ENCODE measurements at regions not wholly inside any gene's neighbourhood (a gene's known extent, or its start where the extent isn't known, plus 50 kb on each side); places are given as distances from the start of the nearest gene placed in this dataset.

DNA sequence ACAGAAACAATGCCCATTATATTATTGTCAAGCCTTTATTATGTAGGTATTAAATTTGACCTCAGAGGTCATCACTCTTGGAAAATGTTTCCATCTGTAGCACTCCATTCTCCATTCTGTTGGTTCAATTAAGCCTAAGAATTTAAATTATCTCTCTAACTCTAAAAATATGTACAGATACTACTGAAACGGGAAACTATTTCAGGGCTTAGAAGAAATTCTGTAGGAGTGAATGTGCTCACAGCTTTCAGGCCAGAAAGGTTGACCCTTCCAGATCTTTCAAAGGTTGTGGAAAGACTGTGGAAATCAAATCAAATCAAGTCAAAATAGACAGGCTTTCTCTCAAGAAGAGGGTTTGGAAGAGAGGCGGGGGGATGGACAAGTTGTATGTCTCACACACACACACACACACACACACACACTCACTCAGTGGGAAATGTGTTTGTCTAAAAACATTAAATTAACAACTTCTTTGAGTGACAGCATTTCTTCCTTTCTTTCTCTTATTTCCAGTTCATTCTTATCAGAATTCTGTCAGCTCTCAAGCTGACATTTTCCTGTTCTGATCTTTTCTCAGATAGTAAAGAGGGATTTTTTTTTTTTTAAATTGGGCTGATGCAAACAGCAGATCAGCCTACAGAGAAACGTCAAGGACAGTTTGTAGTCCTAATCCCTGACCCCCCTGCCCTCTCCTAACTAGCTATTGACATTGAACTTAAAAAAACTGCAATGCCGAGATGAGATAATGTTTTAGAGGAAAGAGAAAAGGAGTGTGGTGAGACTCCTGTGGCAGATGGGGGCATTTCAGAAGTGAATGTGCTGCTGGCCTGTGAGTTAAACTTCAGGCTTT, 139.0 kb upstream of the ZFHX3 start:
- DNase-seq (ENCODE audit: low spot score): no peak

DNA sequence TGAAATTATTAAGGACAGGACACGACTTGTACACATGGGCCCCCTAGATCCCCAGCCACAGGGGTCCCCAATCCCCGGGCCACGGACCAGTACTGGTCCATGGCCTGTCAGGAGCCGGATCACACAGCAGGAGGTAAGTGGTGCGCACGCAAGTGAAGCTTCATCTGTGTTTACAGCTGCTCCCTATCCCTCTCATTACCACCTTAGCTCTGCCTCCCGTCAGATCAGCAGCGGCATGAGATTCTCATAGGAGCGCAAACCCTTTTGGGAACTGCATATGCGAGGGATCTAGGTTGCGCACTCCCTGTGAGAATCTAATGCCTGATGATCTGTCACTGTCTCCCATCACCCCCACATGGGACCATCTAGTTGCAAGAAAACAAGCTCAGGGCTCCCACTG, 137.8 kb upstream of the ZFHX3 start:
- DNase-seq (ENCODE audit: low spot score): no peak

DNA sequence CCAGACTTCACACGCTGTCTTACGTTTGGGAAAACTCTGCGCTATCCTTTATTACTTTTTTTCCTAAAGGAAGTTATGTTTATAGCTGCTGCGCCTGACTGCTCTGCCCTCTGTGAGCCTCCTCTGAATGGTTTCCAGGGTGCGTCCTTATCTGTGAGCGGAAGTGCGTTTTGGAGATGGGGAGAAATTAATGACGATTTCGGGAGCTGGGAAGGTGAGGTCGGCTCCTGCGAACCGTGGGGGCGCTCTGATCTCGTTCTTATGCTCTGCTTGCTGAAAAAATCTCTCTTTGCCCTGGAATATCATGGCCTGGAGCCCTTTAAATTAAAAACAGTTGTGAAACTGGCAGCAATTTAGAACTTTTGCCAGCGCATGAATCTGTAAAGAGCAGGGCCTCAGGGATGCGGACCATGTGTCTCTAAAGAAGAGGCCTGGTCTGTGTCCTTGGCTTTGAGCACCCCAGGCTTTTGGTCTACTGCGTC, 135.7 kb upstream of the ZFHX3 start:
- DNase-seq (ENCODE audit: low spot score): no peak

DNA sequence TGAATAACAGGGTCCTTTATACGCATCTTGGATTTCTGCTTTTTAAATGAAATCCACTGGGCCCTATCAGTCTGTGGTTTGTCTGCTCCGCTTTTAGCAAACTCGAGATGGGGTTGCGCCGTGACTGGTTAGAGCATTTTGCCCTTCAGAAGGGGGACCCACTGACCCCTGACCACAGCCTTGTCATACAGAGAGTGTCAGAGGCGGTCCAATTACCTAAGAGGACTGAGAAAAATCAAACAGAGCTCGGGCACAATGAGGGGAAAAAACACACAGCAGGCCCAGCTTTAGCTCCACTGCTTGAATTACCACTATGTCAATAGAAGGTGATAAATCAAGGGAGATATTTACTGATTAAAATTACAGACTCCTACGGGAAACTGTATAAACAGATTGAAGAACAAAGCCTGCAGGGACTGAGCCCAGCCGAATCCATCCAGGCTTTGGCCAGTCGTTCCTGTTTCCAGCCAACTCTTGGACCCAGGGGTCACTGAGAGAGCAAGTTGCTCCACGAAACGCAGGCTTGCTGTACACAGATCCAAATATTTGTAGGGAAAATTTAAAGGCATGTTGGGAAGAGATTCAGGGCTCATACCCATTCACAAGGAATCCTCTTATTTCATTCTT, 131.9 kb upstream of the ZFHX3 start:
- no peak for DNase-seq (ENCODE audit: low spot score)

DNA sequence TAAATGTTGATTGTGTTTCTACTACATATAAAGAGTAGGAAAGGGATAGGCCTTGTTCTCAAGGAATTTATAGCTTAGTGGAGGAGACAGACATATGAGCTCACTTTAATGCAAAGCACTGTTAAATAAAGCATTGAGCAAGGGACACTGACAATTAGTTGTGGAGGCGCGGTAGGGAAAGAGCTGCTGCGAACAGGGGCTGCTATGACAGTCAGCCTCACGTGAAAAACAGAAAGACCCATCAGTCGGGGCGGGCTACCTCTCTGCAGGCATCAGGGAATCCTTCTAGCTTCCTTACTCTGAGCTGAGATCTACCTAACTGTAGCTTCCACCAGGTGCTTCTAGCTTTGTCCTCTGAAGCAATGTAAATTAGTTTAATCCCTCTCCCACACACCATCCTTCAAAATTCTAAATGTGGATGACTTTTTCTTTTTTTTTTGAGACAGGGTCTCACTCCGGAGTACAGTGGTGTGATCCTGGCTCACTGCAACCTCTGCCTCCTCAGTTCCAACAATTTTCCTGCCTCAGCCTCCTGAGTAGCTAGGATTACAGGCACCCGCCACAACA, 129.9 kb upstream of the ZFHX3 start:
- no peak for DNase-seq (ENCODE audit: low spot score)

DNA sequence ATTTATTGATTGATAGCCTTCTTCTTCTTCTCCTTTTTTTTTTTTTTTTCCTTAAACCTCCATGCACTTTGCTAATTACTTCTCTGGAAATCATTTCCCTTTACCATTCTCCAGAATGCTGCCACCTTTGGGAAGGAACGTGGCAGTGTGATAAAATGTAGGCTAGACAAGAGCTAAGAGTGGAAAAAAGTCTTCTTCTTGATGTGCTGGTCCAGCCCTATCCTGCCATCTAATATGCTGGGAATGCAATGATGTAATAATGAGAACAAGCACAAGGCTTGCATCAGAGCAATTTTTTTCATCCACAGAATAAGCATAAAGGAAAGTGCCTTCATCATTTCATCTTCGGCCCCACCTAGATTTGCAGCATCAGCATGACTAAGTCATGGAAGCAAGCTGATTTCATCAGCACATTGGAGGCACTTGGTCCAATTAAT, 128.7 kb upstream of the ZFHX3 start:
- peak; percentile 14 for DNase-seq (ENCODE audit: low spot score)

DNA sequence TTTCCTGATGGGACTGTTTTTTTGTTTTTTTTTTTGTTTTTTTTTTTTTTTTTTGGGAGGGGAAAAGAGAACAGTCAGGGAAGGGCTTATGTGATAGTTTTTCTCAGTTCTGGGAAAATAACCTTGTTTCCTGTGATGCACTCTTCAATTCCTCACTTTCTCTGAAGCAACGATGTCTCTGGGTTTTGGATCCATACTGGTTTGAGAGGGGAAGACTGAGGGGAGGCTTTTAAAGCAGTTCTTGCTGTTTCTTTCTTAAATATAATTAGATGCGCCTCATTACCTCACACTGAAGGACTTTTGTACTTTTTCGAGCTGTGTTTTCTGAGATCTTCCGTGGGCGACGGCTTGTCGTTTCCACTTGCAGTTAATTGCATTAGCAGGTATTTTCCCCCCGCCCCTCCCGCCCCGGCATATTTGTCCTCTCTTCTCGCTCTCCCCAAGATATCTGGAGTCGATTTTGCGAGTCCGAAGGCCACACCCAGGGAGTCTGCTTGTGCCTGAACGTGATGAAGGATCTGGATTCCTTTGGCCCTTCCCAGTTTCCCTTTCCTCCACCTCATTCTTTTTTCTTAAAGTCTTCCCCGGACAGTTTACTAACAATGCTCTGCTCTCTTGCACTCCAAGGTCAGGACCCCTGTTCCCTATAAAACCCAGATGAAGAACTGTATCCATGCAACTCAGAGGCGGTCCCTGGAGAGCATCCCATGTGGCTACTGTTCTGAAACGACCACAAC, 125.2 kb upstream of the ZFHX3 start:
- DNase-seq (ENCODE audit: low spot score): no peak

DNA sequence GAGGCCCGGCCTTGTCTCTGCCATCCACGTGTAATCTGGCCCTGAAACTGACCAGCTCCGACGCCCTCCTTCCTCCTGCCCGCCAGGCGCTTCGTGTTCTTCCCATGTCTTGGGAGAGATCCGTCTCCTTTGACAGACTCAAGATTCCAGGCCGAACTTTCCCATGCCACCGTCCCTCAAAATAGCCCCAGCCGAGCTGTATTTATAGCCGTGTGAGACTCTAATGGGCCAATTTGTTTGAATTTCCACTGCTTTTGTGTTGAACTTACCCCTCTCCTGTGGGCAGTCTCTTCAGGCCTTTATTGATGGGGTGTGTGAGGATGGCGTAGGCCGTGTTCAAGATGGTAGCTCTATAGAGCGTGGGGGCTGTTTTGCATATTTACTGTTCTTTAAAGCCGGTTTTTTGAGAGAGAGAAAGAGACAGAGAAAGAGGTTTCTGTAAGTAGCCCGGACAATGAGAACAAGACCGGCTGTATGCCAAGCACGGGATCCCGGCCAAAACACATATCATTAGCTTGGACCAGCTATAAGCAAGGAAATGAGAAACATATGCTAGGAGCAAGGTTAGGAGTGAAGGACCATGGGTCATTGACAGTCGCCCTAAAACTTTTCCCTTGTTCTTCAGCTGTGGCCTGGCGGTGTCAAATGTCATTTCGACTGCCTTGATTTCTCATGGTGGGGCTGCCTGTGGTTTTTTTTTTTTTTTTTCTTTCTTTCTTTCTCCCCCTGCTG, 124.5 kb upstream of the ZFHX3 start:
- peak; percentile 10 for DNase-seq (ENCODE audit: low spot score)

DNA sequence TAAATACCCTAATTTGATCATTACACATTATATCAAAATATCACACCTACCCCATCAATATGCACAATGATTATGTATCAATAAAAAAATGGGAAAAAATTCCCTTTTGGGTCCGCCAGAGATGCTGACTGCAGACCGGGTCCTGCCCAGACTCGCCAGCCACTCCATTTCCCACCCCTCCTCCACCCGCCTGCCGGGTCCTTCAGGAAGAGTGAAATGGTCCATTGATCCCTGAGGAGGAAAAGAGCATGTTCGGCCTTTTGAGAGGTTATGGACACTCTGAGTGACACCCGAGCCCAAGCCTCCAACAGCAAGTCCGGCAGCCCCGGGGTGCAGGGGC, 123.9 kb upstream of the ZFHX3 start:
- DNase-seq (ENCODE audit: low spot score): no peak

DNA sequence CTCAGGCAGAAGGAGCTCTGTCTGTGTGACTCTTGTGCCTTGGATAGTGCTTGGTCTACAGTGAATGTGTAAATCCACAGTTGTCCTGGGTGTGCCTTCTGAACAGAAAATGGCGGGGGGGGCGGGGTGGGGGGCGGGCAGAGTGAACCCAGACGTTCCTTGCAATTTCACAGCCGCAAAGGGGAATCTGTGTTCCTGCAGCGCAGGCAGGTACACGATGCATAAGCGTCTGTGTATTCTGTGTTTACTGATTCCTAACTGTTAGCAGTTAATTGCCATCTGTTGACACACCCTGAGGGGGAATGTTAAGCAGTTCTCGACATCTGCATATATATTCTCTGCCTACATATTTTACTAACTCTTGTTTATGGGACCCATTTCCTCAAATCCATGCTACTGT, 123.5 kb upstream of the ZFHX3 start:
- DNase-seq (ENCODE audit: low spot score): no peak

DNA sequence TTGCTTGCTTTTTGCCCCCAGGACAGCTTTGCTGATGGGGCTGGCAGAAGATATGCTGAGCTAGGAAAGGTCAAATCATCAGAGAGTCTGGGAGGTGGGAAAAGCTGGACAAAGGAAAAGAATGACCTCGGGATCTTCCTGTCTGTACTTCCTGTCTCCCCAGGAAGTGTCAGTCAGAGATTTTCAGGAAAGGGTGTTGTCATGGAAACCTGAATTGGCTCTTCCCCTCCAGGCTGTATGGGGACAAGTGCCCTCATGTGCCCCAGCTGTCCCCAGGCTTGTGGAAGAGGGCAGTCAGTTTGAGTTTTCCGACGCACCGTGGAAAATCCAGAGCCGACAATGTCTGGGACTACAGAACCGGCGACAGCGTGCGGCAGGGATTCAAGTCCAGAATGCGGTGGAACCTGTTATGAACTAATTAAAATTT, 122.7 kb upstream of the ZFHX3 start:
- DNase-seq (ENCODE audit: low spot score): no peak

DNA sequence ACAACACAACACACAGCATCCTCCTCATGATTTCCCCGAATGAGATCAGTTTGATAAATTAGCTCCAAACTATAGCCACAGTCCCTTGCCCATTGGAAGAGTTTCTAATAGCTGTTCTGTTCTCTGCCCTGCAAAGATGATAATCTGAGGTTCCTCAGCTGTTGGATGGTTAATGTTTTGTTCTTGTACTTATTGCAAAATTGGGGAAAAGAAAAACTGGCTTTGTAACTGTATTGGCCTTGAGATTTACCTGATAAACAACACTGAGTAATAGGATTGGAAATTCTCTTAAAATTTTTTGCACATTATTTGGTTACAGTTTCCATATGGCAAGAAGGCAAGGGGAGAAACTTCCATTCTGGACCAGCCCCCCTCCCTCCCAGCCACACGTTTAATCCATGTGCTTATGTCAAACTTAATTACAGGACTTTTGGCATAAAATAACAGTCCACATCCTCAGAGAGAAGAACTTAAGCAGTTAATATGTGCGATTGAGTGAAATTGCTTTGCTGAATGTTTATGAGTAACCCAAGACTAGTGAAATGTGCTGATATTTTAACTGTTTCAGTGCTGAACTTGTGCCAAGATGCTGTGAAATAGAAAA, 119.1 kb upstream of the ZFHX3 start:
- no peak for DNase-seq (ENCODE audit: low spot score)

DNA sequence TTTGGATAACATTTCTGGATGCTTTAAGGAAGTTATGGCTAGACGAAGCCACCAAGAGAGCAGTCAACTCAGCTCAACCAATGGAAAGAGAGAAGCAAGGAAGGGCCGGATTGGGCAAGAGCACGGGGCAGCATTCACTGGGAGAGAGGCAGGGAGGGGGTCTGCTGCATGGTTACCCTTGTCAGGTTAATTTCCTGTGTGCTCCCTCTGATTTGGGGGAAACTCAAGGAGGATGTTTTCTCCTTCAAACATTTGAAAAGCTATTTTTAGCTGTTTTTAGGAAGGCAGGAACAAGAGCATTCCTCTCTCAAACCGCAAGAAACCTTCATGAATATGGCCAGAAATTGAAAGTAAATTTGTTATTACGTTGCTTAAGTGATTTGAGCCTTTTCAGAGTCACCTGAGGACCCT, 118.5 kb upstream of the ZFHX3 start:
- no peak for DNase-seq (ENCODE audit: low spot score)

DNA sequence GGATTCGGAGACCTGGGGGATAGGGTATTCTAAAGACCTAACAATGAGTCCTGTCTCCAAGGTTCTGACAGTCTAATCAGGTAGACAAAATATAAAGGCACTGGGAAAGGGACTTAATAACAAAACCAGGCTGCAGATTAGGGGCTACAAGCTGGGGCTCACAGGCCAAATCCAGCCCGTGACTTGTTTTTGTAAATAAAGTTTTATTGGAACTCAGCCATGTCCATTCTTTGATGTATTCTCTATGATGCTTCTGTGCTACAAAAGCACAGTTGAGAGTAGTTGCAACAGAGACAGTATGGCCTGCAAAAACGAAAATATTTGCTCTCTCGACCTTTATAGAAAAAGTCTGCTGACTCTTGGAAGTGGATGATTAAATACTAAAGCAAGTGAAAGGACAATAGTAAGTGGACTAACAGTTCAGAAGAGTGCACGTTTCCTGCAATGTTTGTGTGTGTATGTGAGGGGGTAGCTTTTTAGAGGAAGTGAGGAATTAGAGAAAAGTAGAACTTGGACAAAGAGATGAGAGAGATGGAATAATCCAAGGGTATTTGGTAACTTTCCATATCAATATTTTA, 115.4 kb upstream of the ZFHX3 start:
- DNase-seq (ENCODE audit: low spot score): no peak

DNA sequence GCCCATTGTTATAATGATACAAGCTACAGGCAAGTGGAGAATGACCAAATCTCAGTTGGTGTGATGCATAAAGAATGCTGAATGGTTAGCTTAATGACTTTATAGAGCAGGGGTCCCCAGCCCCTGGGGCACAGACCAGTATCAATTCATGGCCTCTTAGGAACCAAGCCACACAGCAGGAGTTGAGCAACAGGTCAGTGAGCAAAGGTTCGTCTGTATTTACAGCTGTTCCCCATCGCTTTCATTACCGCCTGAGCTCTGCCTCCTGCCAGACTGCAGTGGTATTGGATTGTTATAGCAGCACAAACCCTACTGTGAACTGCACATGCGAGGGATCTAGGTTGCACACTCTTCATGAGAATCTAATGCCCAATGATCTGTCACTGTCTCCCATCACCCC, 114.0 kb upstream of the ZFHX3 start:
- no peak for DNase-seq (ENCODE audit: low spot score)

DNA sequence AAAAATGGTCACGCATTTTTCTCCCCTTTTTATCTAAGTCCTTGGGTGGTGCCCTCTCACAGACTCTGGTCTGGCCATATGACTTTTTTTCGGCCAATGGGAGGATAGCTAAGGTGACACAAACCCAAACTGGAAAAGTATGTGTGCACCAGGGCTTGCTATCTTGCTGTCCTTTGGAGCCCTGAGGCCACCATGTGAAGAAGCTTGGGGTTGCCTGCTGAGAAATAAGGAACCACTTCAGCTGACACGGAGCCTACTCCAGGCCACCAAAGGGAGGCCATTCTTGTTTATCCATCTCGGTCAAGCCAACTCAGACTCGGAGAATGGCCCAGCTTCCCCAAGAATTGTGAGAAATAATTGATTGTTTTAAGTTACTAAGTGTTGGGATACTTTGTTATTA, 111.4 kb upstream of the ZFHX3 start:
- DNase-seq (ENCODE audit: low spot score): no peak

DNA sequence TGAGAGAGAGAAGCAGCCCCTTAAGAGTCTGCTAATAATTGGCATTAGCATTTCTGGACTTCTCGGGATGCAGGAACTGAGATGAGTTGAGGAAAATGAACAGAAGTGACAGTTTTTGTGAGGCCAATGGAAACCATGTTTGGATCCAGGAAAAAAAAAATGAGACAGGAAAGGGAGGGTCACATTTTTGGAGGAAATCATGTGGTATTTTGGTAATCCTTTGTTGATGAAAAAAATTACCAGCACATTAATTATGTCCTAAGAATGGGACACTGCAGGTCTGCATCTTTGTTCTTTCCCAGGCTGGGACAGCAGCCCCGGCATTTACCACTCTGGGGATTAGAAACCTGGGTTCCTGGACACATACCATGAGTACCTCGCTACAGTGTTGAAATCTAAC, 109.9 kb upstream of the ZFHX3 start:
- DNase-seq (ENCODE audit: low spot score): no peak

DNA sequence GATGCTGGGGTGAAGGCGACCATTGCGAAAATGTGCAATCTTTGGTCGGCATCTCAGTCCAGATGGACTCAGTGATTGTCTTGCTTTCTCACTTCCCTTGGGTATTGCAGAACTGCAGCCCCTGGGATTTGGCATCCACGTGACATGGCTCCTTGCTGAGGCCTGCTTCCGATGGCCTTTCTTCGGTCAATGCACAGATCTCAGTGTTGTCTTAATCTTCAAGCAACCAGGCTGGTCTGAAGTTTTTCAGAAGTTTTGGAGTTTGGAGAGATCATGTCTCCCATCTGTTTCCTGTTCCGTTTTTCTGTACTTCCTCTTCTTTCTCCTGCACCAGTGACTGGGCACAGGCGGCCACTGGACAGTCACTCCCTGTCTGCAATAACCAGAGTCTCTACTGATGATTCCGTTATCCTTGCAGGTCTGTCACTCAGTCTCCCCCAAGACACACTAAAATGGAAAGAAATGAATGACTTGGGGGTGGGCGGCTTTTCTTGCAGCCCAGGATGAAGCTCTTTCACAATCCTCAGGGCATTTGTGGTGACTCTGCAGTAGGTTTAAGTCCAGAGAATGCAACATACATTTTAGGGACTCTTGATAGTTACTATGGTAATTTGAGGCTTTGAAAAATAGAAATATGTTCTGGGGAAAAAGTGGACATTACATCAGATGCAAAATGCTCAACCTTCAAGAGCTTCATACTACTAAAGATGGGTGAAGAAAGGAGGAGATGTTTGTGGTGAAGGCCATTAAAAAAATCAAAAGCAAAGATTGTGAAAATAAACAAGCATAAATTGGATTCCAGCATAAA, 106.3 kb upstream of the ZFHX3 start:
- DNase-seq (ENCODE audit: low spot score): no peak

DNA sequence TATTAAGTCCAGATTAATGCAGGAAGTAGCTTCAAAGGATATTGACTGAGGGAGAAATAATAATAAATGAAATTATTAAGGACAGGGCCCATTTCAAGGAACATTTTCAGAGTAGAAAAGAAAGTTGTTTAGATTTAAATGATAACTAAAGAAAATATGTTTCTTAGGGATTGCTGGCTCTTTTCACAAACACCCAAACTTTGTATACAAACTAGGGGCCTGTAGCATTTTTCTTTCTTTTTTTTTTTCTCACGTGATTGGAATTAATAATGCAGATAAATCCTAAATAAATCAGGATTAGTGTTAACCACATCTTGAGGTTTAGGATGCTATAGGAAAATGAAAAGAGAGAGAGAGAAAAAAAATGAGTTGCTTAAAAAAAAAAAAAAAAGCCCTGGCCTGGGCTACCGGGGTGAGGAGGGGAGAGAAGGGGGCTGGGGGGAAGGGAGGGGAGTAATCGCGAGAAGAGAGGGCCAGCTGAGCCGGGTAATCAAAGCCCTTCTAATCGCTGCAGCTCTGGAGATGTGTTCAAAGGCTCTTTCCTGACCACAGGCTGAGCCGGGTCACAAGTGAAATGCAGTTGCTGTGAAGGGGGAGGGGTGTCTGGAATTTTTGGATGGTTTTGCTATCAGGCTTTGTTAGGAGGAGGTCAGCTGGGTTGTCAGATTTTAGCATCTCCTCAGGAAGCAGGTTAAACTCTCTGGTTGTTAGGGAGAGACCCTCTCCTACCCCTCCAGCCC, 104.6 kb upstream of the ZFHX3 start:
- DNase-seq (ENCODE audit: low spot score): no peak

DNA sequence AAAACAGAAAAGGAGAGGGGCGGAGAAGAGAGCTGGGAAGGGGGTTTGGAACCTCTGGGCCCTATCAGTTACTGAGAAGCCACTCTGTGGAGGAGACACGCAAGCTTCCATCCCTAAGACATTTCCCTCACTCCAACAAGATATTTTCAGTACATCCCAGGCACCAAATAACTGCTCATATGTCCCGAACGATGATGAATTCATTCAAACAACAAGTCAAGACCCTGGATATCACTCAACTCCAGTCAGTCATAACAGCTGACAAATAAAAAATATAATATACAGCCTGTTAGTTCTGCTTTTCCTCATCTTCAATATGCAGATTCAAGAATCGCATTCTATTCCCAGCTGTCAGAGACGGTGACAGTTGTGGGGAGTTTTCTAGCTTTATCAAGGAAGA, 104.0 kb upstream of the ZFHX3 start:
- DNase-seq (ENCODE audit: low spot score): no peak
